ENCODE measurements at regions not wholly inside any gene's neighbourhood (a gene's known extent, or its start where the extent isn't known, plus 50 kb on each side); places are given as distances from the start of the nearest gene placed in this dataset.

GRCh38 chr18:77455004-77455403 lies 205.4 kb downstream of the GALR1 start:
- DNase-seq: no peak

GRCh38 chr18:77457681-77458080 lies 208.0 kb downstream of the GALR1 start:
- DNase-seq: no peak

DNA sequence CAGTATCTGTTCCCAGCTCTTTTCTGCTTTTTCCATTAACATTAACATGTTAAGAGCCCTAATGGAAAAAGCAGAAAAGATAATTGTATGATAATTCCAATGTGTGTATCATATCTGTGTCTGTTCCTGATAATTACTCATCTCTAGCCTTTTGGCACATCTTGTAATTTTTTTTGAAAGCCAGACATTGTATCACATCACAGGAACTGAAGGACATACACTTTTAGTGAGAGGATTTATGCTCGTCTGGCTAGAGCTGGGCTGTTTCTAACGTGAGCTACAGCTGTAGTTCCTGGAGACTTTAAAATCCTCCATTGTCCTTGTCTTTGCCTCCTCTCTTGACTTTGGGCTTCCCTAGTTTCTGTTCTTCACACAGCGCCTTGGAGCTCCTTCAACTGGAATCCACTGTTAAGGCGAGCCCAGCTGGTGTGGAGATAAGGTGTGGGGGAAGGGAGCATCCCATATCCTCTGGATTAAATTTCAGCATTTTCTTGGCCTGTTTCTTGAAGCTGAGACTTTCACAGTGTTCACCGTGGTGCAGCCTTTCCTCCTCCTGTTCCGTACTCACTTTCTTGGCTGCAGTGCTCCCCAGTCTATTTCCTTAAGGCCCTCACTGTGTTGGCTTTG lies 211.5 kb downstream of the GALR1 start:
- DNase-seq: no peak

DNA sequence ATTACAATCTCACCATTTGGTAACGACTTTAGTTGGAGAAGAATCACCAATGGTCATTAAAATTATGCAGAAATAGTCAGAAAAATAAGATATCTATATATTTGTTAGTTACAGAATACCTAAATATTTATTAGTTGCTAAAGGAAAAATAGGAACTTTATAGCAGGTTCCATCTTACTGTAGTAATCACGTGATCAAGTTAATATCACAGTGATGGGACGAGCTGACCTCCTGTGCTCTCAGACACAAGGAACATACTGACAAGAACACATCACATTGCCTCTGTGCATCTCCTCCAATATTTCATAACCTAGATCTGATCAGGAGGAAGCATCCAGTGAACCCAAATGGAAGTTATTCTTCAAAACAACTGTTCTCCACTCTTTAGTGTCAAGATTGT lies 215.3 kb downstream of the GALR1 start:
- DNase-seq: no peak

GRCh38 chr18:77466890-77467289 lies 217.2 kb downstream of the GALR1 start:
- DNase-seq: no peak

DNA sequence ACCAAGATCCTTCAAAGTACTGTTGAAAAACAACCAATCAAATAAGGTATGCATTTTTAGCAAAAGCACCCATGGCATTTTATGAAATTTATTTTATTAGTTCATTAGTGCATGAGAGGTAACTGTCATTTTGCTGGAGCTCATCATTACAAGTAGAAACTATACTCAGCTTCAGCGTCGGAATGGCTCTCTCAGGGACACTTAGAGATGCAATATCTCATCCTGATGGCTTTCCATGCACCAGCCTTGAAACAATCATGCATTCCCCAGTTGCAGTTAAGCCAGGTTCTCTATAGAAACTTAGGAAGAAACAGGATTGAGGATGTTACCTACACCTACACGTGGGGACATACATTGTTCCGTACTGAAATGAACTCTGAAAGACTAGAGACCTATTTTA lies 219.5 kb downstream of the GALR1 start:
- DNase-seq: no peak

GRCh38 chr18:77470569-77471413 lies 221.1 kb downstream of the GALR1 start:
- no peak for DNase-seq

DNA sequence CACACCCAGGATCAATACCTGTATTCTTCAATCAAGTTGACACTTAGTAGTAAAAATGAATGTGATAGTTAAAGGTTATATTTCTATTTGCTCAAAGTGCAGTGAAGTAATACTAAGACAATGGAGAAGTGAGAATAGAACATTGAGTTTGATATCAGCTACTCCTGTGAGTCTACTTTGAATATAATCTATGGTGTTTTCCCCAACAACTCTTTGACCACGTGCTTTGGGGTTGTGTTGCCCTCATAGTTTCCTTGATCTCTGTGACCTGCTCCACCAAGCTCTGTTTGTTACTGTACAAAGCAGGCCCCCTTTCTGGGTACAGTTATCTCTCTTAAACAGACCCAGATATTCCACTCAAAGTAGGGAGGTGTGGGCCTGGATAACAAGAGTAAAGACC lies 222.9 kb downstream of the GALR1 start:
- DNase-seq: no peak

- DNase-seq: no peak
Observed at GRCh38 chr18:77478646-77479442, 229.2 kb downstream of the GALR1 start.

- DNase-seq: no peak
Observed at GRCh38 chr18:77481541-77481940, 231.9 kb downstream of the GALR1 start.

DNA sequence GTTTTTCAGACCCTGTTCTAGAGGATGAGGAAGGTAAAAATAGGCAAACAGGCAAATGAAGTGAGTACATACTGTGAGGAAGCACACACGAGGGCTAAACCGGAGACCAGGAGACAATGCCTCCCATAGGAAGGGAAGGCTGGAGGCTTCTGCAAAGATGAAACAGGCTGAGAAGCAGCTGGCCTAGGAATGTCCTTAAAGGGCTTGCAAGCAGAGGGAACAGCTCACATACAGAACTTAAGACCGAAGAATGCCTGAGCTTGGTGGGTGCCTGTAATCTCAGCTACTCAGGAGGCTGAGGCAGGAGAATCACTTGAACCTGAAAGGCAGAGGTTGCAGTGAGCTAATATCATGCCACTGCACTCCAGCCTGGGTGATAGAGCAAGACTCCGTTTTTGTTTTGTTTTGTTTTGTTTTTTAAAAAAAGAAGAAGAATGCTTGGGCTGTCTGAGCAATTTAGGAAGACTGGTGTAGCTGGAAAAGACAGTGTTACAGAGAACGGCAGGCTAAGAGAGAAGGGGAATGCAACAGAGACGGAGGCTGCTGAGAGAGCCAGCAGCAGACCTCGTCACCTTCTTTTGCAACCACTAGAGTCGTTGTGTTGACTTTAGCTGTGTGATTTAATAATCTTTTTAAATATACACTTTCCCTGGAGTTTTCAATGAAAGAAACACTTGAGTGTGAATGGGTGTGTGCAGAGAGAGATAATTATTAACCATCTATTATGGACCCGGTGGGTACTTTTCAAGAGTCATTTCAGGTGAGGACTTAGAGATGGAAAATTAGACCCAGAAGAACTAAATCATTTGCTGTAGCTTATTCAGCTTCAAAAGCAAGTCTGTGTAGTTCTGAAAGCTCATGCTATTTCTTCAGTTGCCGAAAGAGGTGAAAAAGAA lies 232.8 kb downstream of the GALR1 start:
- no peak for DNase-seq

DNA sequence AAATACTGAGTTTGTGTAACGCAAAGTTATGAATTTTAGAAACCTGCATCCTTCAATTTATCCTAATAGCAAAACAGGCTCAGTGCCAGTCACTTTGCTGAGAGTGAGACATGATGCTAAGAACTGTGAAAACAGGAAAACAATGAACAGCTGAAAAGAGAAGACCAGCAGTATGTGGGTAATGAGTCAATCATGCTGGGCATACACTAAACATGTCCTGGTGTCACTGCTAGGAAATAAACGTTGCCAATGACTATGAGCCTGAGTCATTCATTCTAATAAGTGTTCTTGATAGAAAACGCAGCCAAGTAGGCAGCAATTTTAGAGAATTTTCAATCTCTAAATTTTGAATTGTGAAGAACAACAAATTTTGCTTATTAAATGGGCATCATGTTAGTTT lies 237.3 kb downstream of the GALR1 start:
- DNase-seq: no peak

DNA sequence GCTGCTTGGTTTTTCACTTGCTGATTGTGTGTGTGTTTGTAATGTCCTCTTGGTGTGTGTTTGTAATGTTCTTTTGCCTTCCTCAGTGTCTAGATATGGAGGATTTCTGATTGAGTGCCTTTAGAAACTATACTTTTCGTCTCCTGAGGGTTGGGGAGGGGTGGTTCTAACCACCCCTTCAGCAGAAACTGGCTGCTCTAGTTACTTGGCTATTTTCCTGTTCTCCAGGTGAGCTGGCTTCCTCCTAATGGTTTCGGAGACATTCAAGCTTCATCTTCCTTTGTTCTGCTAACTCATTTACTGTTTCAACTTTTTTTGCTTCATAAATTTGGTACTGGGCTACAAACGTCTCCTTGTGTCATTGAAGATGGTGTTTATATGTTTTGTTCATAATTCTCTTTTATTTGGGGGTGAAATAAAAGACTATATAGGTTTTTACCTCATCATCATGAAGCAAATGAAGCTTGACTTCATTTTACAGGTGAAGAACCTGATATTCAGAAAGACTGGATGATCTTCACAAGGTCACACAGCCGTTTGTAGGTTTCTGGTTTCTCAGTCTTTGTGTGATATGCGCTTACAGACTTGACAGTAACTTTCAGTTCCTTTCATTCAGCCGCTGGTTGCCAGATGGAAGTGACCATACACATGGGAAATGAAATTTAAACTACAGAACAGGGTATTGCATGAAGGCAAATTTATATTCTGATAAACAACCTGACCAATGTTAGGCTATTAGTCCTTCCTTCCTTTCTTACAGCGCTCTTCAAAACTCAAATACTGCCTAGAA lies 238.5 kb downstream of the GALR1 start:
- DNase-seq: no peak

DNA sequence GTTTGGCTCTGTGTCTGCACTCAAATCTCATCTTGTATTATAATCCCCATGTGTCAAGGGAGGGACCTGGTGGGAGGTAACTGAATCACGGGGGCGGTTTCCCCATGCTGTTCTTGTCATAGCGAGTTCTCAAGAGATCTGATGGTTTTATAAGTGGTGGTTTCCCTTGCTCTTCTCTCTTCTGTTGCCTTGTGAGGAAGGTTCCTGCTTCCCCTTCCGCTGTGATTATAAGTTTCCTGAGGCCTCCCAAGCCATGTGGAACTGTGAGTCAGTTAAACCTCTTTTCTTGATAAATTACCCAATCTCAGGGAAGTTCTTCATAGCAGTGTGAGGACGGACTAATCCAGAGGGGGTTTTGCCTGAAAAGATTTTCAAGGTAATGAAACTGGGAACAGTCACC lies 245.4 kb downstream of the GALR1 start:
- DNase-seq: no peak

GRCh38 chr18:77495982-77496690 lies 246.5 kb downstream of the GALR1 start:
- DNase-seq: no peak

DNA sequence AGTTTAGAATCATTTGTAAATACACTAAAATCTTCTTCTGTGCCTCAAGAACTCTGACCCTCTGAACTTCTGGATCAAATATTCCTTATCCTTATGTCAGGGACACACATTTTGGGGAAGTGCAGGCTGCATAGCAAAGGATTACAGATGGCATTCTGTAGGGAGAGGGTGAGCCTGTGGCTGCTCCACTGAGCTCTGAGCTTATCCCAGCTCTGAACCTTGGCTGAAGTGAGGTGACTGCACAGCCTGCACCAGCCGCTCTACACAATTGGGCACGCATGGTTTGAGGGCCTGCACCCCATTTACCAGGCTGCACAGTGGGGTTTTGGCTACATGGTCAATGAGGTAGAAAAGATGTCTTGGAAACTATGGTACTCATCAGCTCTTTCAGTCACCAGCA lies 251.6 kb downstream of the GALR1 start:
- DNase-seq: no peak

DNA sequence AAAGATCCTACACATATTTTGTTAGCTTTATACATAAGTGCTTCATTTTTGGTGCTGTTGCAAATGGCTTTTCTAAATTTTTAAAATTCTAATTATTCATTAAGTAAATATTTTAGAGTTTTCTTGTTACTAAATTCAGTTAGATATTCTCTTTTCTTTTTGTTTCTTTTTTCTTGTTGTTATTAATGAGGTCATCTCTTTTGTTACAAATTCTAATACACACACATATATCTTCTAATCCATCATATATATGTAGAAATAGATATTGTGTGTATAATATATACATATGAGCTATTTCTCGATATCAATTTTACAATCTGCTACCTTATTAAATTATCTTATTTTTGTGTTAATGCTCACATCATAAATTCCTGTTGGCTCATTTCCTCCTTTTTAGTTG lies 255.9 kb downstream of the GALR1 start:
- no peak for DNase-seq

DNA sequence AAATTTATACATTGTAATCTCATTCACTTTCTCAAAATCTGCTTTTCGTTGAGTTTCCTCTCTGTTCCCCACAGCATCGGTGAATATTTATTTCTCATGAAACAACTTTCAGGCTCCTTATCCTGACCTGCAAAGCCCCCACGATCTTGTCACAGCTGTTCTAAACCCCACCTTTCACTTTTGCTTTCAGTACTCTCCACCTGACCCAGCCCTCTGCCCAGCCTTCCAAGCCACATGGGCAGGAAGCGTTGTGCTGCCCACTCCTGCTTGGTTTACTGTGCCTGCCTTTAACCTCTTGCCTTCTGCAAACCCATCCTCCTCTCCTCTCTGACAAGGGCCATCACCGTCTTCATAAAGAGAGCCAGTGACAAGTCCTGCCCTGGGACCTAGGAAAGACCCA lies 262.5 kb downstream of the GALR1 start:
- DNase-seq: no peak

DNA sequence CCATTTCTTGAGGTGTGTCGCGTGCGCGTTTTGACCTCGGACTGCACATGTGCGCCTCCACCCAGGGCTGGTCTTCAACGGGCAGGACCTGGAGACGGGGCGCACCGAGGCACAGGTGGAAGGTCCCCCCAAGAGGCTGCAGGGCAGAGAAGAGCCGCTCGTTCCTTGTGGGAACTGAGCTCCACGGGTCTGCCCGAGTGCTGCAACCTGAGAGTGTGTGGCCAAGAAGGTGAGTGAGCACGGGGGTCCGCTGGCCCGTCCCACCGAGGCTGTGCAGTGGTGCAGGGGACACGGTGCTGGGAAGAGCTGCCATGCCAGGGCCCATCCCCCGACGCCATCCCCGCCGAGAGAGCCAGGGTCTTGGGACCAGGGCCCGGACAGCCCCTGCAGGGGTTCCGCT lies 268.3 kb downstream of the GALR1 start:
- no peak for DNase-seq

GRCh38 chr18:77520767-77521166 lies 271.1 kb downstream of the GALR1 start:
- DNase-seq: no peak

GRCh38 chr18:77522051-77522675 lies 272.5 kb downstream of the GALR1 start:
- DNase-seq: no peak

Measured in activated T-cell treated with anti-CD3 and anti-CD28 coated beads, Interleukin-2, amount 50 U/mL, for 1 hour (primary cell).